ENCODE measurements at regions not wholly inside any gene's neighbourhood (a gene's known extent, or its start where the extent isn't known, plus 50 kb on each side); places are given as distances from the start of the nearest gene placed in this dataset.

DNA sequence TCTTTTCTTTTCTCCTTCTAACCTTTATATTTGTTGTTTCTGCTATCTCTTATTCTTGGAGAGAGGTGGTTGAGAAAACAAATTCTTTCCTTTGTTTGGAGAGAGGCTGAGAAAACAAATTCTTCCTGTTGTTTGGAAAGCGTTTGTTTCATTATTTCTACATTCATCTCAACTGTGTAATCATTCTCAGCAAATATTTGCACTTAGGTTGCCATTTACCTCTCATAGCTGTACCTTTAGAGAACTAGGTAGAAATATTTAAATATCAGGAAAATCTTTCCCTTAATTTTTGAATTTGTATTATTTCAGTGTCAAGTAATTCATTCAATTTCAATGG lies 1824.4 kb upstream of the CDH9 start:
- H3K4me1 Mint-ChIP-seq: peaks cover 8% of the 10 kb centered on the region
- no peak overlapping the region for H3K4me3 ChIP-seq
- TF ChIP-seq EZH2phosphoT487 (IDR thresholded peaks at IDR 0.05) (no peak), CTCF (IDR thresholded peaks at IDR 0.05) (no peak), EZH2 (IDR thresholded peaks at IDR 0.05) (no peak)

GRCh38 chr5:28862137-28862859 lies 1823.9 kb upstream of the CDH9 start:
- Histone ChIP-seq H4K20me1 (ENCODE audit: low read depth) (no peaks in the 10 kb centered on the region), H3K4me3 (no peak overlapping the region)
- H3K27ac Mint-ChIP-seq: no peak overlapping the region

More for the DNA sequence above, 1824.4 kb upstream of the CDH9 start:
- no peaks in the 10 kb centered on the region for H3K79me2 ChIP-seq (ENCODE audit: low read depth)
- H3K36me3 ChIP-seq: no peaks in the 10 kb centered on the region
- Mint-ChIP-seq H3K4me3 (no peak overlapping the region), H3K27ac (no peak overlapping the region), H3K36me3 (no peaks in the 10 kb centered on the region), H3K9me3 (no peaks in the 10 kb centered on the region), H3K27me3 (ENCODE audit: insufficient read depth, low read depth) (peaks cover 3% of the 10 kb centered on the region)
- H3F3A ChIP-seq (ENCODE audit: low read depth): no peaks in the 10 kb centered on the region
- no peak overlapping the region for H3K9ac ChIP-seq
- no peaks in the 10 kb centered on the region for H3K9me3 ChIP-seq (ENCODE audit: low read depth)
- no peaks in the 10 kb centered on the region for H4K20me1 ChIP-seq (ENCODE audit: low read depth)
- H3K4me1 ChIP-seq: no peaks in the 10 kb centered on the region
- no peaks in the 10 kb centered on the region for H3K27me3 ChIP-seq
- H3K27ac ChIP-seq: no peak overlapping the region
- no peak for DNase-seq (ENCODE audit: low spot score)
- H3K4me2 ChIP-seq: no peak overlapping the region
- H2AFZ ChIP-seq (replicated peaks): no peak overlapping the region

DNA sequence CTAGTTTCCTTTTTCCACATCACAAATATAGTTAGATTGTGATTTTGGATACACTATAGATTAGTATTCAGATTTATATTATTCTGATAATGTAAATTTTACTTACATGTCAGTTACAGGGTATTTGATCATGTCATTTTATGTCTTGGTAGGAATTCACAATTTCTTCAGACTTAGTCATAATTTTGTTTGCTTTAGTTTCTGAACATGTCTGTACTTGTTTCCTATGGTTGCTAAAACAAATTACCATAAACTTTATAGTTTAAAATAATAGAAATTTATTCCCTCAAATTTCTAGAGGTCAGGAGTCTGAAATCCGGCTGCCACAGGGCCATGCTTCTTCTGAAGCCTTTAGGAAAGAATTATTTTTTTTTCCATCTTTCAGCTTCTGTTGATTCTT lies 1817.2 kb upstream of the CDH9 start:
- no peak for TF ChIP-seq EZH2phosphoT487 (IDR thresholded peaks at IDR 0.05)
- no peak for TF ChIP-seq CTCF (IDR thresholded peaks at IDR 0.05)
- no peak for TF ChIP-seq EZH2 (IDR thresholded peaks at IDR 0.05)
- no peak overlapping the region for H3K27ac ChIP-seq
- no peak overlapping the region for H3K27ac Mint-ChIP-seq
- no peaks in the 10 kb centered on the region for H3K36me3 Mint-ChIP-seq
- H3K9me3 ChIP-seq (ENCODE audit: low read depth): no peaks in the 10 kb centered on the region
- no peaks in the 10 kb centered on the region for H3K79me2 ChIP-seq (ENCODE audit: low read depth)
- peaks cover 3% of the 10 kb centered on the region for H3K27me3 Mint-ChIP-seq (ENCODE audit: insufficient read depth, low read depth)
- H3K4me1 ChIP-seq: no peaks in the 10 kb centered on the region
- H3K9ac ChIP-seq: no peak overlapping the region
- no peak overlapping the region for H2AFZ ChIP-seq (replicated peaks)
- no peaks in the 10 kb centered on the region for H3K36me3 ChIP-seq
- no peaks in the 10 kb centered on the region for H3F3A ChIP-seq (ENCODE audit: low read depth)
- H3K4me3 Mint-ChIP-seq: no peak overlapping the region
- H3K27me3 ChIP-seq: no peaks in the 10 kb centered on the region
- H3K9me3 Mint-ChIP-seq: no peaks in the 10 kb centered on the region
- no peak overlapping the region for H3K4me2 ChIP-seq
- H3K4me3 ChIP-seq: no peak overlapping the region
- no peak for DNase-seq (ENCODE audit: low spot score)
- no peaks in the 10 kb centered on the region for H4K20me1 ChIP-seq (ENCODE audit: low read depth)
- H3K4me1 Mint-ChIP-seq: peaks cover 8% of the 10 kb centered on the region

More at GRCh38 chr5:28862137-28862859, 1823.9 kb upstream of the CDH9 start:
- Histone ChIP-seq H3F3A (ENCODE audit: low read depth) (no peaks in the 10 kb centered on the region), H3K27me3 (no peaks in the 10 kb centered on the region), H2AFZ (replicated peaks) (no peak overlapping the region), H3K9ac (no peak overlapping the region), H3K36me3 (no peaks in the 10 kb centered on the region), H3K4me2 (no peak overlapping the region), H3K27ac (no peak overlapping the region), H3K79me2 (ENCODE audit: low read depth) (no peaks in the 10 kb centered on the region), H3K9me3 (ENCODE audit: low read depth) (no peaks in the 10 kb centered on the region), H3K4me1 (no peaks in the 10 kb centered on the region)
- Mint-ChIP-seq H3K9me3 (no peaks in the 10 kb centered on the region), H3K36me3 (no peaks in the 10 kb centered on the region), H3K4me1 (peaks cover 8% of the 10 kb centered on the region), H3K4me3 (no peak overlapping the region), H3K27me3 (ENCODE audit: insufficient read depth, low read depth) (peaks cover 3% of the 10 kb centered on the region)
- TF ChIP-seq CTCF (IDR thresholded peaks at IDR 0.05): no peak
- no peak for TF ChIP-seq EZH2 (IDR thresholded peaks at IDR 0.05)
- no peak for TF ChIP-seq EZH2phosphoT487 (IDR thresholded peaks at IDR 0.05)
- DNase-seq (ENCODE audit: low spot score): peak; percentile 11
